MM.1S (cell line): ENCODE measurements at regions not wholly inside any gene's neighbourhood (a gene's known extent, or its start where the extent isn't known, plus 50 kb on each side); places are given as distances from the start of the nearest gene placed in this dataset.
"Not testable (repeated sequence)": the region's sequence is repeated elsewhere in the genome, so short reads cannot be mapped to it uniquely, and the experiment has no call there.

Experiments used
- EZH2 ChIP-seq: fragments of 300-600 bp; sonication (generic); optimal IDR thresholded peaks from 2 replicates; pipeline ENCODE3; 2017; ENCODE audit warnings: low read depth, mild to moderate bottlenecking, antibody characterized with exemption, low read length, mixed read lengths
- TF ChIP-seq, protein P1 (sequence below): fragments of 300-600 bp; sonication (generic); IDR thresholded peaks from 2 replicates; pipeline ENCODE4 v1.5.1; 2016; ENCODE audit warnings: antibody characterized with exemption, low read length, mixed read lengths

DNA sequence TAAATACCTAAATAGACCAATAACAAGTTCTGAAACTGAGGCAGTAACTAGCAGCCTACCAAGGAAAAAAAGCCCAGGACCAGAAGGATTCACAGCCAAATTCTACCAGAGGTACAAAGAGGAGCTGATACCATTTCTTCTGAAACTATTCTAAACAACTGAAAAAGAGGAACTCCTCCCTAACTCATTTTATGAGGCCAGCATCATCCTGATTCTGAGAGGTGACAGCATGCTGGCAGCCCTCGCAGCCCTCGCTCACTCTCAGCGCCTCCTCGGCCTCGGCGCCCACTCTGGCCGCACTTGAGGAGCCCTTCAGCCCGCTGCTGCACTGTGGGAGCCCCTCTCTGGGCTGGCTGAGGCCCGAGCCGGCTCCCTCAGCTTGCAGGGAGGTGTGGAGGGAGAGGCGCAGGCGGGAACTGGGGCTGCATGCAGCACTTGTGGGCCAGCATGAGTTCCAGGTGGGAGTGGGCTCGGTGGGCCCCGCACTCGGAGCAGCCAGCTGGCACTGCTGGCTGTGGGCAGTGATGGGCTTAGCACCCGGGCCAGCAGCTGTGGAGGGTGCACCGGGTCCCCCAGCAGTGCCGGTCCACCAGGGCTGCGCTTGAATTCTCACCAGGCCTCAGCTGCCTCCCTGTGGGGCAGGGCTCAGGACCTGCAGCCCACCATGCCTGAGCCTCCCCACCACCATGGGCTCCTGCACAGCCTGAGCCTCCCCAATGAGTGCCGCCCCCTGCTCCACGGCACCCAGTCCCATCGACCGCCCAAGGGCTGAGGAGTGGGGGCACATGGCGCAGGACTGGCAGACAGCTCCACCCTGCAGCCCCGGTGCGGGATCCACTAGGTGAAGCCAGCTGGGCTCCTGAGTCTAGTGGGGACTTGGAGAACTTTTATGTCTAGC, 263.5 kb upstream of the CRIM1 start:
- TF ChIP-seq EZH2 = not testable (repeated sequence)
- TF ChIP-seq, protein P1, sequence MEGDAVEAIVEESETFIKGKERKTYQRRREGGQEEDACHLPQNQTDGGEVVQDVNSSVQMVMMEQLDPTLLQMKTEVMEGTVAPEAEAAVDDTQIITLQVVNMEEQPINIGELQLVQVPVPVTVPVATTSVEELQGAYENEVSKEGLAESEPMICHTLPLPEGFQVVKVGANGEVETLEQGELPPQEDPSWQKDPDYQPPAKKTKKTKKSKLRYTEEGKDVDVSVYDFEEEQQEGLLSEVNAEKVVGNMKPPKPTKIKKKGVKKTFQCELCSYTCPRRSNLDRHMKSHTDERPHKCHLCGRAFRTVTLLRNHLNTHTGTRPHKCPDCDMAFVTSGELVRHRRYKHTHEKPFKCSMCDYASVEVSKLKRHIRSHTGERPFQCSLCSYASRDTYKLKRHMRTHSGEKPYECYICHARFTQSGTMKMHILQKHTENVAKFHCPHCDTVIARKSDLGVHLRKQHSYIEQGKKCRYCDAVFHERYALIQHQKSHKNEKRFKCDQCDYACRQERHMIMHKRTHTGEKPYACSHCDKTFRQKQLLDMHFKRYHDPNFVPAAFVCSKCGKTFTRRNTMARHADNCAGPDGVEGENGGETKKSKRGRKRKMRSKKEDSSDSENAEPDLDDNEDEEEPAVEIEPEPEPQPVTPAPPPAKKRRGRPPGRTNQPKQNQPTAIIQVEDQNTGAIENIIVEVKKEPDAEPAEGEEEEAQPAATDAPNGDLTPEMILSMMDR = not testable (repeated sequence)
